GM18508 (cell line): ENCODE measurements at regions not wholly inside any gene's neighbourhood (a gene's known extent, or its start where the extent isn't known, plus 50 kb on each side); places are given as distances from the start of the nearest gene placed in this dataset.
"Not testable (repeated sequence)": the region's sequence is repeated elsewhere in the genome, so short reads cannot be mapped to it uniquely, and the experiment has no call there.

Experiments used
- ATAC-seq: cut with Tn5 transposase; IDR thresholded peaks from one replicate; pipeline ENCODE4 v1.9.1; 2021; ENCODE audit warnings: moderate number of reproducible peaks; ENCODE audit not compliant: insufficient read depth, unreplicated experiment

DNA sequence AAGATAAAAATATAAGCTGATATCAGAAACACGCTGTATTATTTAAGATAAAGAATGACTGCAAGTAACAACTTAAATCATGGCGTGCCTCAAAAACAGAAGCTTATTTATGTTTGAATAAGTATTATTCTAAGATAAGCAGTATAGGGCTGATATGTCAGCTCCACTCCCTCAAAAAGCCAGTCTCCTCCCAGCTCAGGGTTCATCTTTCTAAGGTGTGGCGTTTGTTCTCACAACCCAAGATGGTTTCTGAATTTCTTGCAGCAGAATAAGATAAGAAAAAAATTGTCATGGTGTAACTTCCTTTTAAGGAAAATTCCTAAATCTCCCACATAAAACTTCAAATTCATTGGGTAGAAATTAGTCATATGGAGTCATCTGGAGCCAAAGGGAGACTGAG lies 166.1 kb upstream of the POU1F1 start:
- ATAC-seq, result no peak

DNA sequence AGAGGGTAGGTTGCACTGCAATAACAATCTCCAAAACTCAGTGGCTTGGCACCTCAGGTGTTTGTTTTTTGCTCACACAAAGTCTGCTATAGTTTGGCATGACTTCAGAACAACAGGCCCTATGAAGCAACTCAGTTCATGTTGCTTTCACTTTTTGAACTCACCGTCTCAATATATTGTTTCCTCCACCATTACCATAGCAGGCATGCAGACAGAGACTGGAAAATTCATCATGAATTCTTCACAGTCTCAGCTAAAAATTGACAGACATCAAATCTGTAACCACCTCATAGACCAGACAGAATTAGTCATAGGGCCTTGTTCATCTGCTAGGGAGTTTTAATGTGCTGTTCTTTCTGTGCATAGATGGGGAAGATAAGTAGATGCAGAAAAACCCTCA lies 161.4 kb upstream of the POU1F1 start:
- no peak for ATAC-seq

DNA sequence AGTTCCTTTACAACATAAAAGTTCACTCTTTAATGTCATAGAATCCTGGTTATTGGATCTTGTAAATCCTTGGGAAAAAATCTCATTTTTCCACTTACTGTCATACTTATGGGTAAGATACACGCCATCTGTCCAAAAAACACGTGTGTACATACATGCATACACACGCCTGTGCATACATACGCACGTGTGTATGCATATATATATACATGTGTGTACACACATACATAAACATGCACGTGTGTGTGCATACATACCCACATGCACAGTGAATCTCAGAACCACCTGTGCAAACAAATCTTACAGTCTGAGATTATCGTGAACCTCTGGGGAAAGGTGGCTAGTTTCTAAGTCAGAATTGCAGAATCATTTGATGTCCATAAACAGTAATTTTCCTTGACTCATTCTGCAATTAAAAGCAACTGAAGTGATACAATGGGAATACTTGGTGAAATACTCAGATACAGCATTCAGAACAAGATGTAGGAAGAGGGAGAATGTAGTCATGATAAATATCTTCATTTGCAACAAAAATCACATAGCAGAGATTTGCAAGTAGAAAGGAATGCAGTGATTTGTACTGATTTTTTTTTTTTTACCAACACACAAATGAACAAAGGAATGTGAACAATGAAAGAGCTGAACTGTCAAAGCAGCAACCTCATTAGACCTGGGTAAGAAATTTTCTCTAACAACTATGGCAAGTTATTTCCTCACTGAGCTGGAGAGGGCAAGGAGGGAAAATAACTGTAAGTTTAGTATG lies 160.6 kb upstream of the POU1F1 start:
- no peak for ATAC-seq

DNA sequence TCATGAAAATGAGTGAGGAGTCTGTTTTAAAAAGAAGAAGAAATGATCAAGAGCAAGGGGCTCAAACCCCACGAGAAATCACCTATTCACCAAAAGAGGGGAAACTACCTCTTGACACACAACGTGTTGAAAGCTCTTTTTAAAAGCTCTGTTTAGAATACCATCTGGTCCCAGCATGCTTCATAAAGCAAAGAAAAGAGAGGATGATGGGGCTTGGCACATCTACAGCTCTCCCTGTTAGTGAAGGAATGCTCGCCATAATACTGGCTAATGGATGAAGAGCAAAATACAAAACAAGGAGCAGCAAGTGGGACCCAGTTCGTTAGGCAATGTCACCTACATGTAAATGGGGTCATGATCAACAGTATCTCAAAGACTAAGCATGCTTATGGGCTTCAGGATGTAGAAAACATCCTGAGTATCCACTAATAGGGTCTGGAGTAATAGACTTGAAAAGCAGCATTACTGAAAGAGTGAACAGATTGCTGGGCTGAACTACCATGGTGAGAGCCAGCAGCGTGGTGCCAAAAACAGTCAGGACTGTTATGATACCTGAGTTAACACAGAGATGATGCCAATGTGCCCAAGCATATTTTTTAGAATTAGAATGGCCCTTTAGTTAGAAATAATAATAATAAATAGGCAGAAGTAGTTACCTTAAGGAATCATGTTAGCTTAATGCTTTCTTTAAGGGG lies 159.7 kb upstream of the POU1F1 start:
- no peak for ATAC-seq

DNA sequence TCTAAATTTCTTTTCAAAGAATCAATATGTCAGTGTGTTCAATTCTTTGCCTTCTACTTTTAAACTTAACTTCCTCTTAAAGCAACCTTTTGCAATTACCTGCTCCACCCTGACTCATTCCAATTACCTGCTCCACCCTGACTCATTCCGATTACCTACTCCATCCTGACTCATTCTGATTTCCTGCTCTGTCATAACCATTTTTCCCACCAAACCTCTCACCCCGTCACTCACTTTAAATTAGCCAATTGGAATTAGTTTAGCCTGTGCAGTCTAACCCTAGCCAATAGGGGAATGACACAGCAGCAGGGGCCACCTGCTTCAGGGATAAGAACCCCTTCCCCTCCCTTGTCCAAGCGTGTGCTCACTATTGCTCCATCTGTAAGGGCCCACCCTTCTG lies 157.1 kb upstream of the POU1F1 start:
- ATAC-seq, result not testable (repeated sequence)

DNA sequence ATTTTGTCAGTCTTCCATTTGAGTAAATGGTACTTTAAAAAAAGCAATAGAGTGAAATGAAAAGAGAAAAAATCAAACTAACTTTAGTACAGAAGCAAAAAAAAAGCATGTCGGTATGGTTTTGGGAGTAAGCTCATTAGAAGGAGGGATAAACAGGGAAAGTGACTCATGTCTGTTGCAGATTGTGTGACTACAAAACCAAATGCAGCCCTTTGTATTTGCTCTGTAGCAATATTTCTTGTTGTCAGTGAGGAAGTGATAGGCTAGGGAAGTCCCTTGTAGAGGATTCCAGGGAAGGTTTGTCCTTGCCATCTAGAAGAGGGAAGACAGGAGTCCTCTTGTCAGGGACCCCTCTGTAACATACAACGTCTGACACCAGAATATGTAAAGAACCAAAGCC lies 150.5 kb upstream of the POU1F1 start:
- no peak for ATAC-seq

DNA sequence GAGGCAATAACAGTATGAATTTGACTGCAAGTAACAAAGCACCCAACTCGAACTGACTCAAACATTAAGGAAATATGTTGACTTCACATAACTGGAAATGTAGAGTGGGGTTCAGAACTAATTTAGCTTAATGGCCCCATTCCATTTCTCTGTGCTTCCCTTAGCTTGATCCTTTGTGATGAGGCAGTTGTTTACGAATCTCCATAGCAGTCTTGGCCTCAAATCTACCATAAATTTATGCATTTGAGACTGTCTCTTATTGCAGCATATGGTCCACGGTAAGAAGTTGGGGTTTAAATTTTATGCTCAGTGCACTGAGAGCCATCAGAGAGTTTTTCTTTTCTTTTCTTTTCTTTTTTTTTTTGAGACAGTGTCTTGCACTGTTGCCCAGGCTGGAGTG lies 148.7 kb upstream of the POU1F1 start:
- ATAC-seq, result no peak

DNA sequence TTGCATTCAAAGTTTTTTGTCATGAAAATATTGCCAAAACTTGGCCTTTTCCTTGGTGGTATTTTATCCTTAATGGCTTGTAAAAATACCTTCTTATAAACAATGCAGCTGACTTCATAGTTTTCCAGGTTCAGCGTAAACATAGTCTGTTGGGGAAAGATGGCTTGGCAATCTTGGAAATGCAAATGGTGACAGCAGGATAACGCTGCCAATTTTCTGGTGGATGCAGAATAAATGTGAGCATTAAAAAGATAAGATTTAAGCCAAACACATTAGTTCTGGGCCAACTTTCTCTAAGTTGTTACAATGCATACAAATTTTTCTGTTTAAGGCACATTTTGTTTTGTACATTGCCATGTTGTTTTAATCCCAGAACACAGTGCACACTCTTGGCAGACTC lies 147.0 kb upstream of the POU1F1 start:
- no peak for ATAC-seq

DNA sequence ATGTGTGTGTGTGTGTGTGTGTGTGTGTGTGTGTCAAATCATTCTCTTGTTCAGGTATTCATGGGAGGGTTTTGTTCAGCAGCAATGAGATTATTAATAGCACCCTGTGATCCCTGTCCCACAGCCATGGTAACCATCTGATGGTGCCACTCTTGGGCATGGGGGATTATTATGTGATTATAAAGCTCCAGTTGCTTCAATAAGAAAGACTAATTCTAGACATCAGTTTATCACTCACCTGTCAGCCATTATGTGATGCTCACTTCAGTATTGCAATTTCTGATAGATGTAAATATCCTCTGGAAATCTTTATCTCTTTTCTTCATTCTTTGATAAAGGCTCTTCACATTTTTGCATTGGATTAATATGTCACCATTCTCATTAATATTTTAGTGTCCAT lies 145.9 kb upstream of the POU1F1 start:
- ATAC-seq, result no peak

DNA sequence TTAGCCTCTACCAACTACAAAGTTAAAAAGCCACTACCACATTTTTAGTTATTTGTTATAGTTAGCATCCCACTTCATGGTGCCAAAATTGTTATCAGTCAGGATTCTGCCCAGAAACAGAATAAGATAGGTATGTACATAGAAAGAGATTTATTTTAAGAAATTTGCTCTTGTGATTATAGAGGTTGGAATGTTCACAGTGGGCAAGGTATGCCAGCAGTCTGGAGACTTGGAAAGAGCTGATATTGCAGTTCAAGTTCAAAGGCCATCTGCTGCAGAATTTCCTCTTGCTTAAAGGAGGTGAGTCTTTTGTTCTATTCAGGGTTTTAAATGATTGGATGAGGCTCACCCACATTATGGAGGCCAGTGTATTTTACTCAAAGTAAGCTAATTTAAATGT lies 143.8 kb upstream of the POU1F1 start:
- ATAC-seq, result no peak

DNA sequence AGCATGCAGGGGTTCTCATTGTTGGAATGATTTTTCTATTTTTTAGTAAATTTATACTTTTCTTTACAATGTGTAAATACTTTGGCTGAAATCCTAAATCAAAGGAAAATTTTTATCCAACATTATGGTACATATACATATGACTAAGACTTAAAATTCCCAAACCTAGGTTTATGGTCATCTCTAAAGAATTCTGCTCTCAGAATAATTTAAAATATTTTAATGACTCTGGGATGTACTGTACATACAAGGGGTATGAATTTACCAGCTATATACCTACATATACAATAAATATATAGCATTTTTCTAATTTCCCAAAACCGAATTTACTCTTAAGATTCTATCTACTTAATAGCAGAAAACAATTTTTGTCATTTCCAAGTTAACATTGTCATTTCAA lies 137.9 kb upstream of the POU1F1 start:
- no peak for ATAC-seq

DNA sequence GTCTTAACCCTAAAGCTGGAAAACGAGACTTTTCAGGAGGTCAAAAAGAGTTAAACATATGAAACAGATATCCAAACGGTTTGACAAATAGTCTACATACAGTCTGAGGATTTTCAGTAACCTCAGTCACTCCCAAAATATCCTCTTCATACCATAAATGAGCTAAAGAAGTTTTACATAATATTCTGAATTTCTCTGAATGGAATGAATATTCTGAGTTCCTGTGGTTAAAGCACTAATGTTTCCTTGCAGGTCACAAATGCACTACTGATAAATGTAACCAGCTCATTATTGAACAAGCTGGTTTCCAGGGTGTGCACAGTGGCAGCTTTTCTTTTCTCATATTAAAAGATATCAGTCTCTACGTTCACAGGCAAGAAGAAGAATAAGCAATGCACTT lies 137.4 kb upstream of the POU1F1 start:
- ATAC-seq, result no peak

DNA sequence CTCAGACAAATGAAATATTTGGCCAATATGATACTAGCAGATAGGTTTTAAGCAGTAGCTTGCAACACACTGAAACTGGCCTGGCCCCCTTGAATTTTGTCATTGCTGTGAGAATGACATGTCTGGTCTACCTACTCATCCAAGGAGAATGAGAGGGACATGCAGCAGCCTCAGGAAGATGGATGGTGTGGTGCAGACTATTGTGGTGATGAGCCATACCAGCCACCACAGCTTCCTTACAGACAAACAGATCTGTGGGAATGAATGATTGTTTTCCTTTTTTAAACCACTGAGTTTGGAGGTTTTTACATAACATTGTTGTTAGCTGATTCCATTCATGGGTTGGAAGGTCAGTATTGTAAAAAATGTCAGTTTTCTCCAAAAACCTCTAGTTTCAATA lies 133.7 kb upstream of the POU1F1 start:
- ATAC-seq, result no peak

DNA sequence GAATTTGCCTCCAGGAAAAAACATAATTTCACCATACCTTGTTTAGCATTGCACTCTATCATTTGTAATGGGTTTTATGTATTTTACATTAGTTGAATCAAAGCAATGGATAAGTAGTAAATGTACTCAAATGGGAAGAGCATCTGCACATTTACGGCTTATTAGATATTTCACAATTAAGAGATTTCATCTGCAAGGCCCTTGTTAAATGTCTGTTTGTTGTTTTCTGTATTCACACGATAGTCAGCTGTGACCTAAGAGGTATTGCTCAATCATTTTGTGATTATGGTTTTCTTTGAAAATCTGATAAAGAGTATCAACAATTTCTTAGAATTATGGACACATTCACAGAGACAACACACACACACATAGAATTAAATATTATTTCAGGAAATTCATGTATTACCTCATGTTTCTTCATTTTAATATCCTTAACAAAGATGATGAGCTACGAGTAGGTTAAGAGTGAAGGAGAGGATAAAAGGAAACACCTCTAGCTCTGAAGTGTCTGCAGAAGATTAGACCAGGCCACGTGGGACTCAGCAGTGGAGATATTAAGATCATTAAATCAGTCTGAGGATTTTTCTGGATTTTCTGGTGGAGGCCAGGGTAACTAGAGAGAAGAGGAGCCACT lies 121.9 kb upstream of the POU1F1 start:
- no peak for ATAC-seq

DNA sequence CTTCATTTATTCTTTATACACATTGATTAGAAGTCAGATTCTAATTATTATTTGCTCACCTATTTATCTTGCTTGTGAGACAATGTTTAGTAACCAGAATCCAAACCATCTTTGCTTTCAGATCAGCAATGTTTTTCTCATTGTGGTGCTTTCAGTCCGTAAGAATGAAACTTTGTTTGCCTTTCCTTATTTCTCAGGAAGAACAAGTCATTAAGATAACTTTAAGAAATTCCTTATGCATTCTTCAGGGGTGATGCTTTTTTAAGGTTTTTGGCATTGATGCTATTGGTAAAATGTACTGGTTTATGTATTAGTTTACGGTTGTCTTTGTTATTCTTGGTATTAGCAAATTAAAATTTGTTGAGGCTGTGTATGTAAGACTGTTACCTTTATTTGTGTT lies 120.8 kb upstream of the POU1F1 start:
- ATAC-seq, result no peak

DNA sequence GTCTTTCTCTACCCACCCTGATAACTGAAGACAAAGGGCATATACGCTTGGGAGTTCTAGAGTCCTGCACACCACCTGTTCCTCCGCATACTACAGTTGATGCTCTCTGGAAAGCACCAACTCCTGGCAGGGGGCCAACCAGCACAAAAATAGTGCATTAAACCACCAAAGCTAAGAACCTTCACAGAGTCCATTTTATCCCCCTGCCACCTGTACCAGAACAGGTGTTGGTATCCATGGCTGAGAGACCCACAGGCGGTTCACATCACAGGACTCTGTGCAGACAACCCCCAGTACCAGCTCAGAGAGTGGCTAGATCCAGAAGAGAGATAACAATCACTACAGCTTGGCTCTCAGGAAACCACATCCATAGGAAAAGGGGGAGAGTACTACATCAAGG lies 114.4 kb upstream of the POU1F1 start:
- ATAC-seq, result no peak

DNA sequence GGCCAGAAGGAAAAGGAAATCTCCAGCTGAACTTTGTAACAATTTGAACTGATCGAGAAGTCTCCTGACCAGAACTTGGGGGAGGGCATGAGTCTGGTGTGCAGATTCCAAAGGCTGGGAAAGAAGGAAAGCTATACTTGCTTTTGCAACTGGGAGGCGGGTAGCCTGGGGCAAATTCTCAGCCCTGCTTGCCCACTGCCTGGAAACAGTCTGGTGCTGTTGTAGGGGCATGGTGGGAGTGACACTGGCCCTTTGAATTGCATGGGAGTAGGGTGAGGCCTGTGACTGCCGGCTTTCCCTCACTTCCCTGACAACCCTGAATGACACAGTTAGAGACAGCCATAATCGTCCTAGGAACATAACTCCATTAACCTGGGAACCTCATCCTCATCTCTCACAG lies 114.0 kb upstream of the POU1F1 start:
- ATAC-seq, result no peak

DNA sequence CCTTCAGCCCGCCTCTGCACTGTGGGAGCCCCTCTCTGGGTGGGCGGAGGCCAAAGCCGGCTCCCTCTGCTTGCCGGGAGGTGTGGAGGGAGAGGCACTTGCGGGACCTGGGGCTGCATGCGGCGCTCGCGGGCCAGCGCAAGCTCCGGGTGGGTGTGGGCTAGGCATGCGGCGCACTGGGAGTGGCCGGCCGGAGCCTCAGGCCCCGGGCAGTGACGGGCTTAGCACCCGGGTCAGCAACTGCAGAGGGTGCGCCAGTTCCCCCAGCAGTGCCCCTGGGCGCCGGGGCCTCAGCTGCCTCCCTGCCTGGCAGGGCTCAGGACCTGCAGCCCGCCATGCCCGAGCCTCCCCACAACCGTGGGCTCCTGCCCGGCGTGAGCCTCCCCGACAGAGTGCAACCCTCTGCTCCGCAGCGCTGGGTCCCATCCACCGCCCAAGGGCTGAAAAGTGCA lies 98.9 kb upstream of the POU1F1 start:
- ATAC-seq, result no peak

DNA sequence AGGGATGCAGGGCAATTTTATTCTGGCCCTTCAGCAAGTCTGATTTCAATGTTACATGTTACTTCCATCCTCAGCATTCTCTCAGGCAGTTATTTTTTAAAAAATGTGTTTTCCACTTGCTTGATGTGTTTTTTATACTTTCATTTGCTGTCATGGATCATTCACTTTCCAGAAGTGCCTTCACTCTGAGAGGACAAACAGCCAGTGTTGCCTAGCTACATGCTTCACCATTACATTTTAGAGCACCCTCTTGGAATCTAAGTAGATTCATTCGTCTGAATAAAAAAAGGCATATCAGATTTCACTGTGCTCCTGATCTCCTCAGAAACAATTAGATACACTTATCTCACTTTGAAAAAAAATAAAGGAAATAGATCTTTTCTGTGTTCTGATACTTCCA lies 93.6 kb upstream of the POU1F1 start:
- no peak for ATAC-seq

DNA sequence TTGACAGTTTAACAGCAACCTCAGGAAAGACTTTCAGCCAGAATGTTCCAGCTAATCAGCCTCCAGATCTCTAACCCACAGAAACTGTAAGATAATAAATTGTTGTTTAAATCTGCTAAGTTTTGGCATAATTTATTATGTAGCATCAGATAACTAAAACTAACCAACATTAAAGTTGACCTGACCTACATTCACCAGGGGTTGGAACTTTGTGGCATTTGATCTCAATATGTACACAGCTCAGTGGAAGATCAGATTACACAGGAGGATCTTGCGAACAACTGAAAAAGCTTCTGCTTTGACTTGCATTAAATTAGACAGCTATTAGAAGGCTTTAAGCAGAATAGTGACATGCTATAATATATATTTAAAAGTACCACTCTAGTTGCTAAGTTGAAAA lies 91.4 kb upstream of the POU1F1 start:
- no peak for ATAC-seq

DNA sequence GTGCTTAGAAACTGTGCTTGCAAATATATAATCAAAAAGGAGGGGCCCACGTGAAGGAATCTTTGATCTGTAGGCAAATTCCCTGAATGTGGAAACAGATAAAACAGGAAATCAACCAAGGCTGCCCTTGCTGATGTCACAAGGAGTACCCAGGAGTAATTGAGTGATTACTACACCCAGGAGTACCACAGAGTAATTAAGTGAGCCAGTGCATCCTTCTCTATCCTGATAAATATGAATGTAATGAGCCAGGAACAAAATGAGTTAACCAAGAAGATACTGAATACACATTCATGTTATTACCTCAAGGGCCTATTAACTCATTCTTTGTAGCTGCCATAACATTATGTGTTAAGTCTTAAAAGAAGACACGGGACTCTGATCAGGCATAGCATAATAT lies 87.3 kb upstream of the POU1F1 start:
- ATAC-seq, result no peak

DNA sequence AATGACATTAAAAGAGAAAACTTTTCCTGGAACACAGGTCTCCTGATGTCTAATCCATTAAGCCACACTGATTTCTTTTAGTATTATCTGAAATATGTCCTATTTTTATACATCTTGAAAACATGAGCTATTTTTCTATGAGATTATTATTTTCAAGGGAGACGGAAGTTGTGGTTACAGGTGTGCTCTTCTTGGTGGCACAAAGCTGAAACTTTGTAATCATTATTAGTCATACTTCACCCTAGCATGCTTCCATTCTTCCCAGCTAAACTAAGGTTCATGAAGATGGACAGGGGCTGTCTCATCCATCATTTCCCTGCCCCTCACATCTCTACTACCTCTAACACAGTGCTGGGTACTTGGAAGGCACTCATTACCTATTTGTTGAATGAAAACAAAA lies 85.6 kb upstream of the POU1F1 start:
- ATAC-seq, result no peak
